HEK293 (cell line): ENCODE measurements at regions not wholly inside any gene's neighbourhood (a gene's known extent, or its start where the extent isn't known, plus 50 kb on each side); places are given as distances from the start of the nearest gene placed in this dataset.

Experiments
- CTCF ChIA-PET: fragments of 350-600 bp; formaldehyde crosslinking; extraction: SDS; loops from one replicate; lab custom pipeline; 2021; ENCODE audit warnings: antibody characterized with exemption; lab: Yijun Ruan, JAX
- POLR2A ChIA-PET: fragments of 300-600 bp; formaldehyde crosslinking; extraction: SDS; loops from one replicate; lab custom pipeline; 2020; ENCODE audit warnings: antibody characterized with exemption, inconsistent platforms; lab: Yijun Ruan, JAX
- H3K27ac ChIP-seq: fragments of 200-500 bp; sonication (Bioruptor generic); 2 replicates; pipeline ENCODE4 v1.5.1; 2014; ENCODE audit warnings: low read depth, low read length, control low read depth, inconsistent platforms; ENCODE audit errors: extremely low read depth
- H3K36me3 ChIP-seq, 2 experiments: fragments of 200-500 bp in 1 of 2; sonication (Bioruptor generic) in 1 of 2; 1 replicate in 1 of 2; 2 replicates in 1 of 2; pipeline ENCODE4 v1.5.1; 2014 to 2017; ENCODE audit warnings: inconsistent platforms in 2 of 2, low read length in 2 of 2; ENCODE audit not compliant: control insufficient read depth in 2 of 2, insufficient read depth in 1 of 2
- H3K4me1 ChIP-seq: fragments of 200-500 bp; sonication (Bioruptor generic); 2 replicates; pipeline ENCODE4 v1.5.1; 2014; ENCODE audit warnings: mild to moderate bottlenecking, low read length, inconsistent platforms; ENCODE audit not compliant: control insufficient read depth, insufficient read depth
- H3K4me3 ChIP-seq: 2 replicates; pipeline ENCODE4 v1.5.1; 2011; ENCODE audit warnings: low read depth, mild to moderate bottlenecking, control low read depth, low read length, moderate library complexity
- H3K9me3 ChIP-seq: fragments of 200-500 bp; sonication (Bioruptor generic); 2 replicates; pipeline ENCODE4 v1.5.1; 2014; ENCODE audit warnings: low read depth, low read length, inconsistent platforms; ENCODE audit not compliant: control insufficient read depth, insufficient read depth
- KLF9 ChIP-seq: fragments of 450-650 bp; formaldehyde crosslinking; IDR thresholded peaks from 2 replicates; pipeline ENCODE4 v1.5.1; 2016; ENCODE audit warnings: missing biosample characterization, missing genetic modification characterization, low read depth
- PRDM6 ChIP-seq: fragments of 450-650 bp; formaldehyde crosslinking; IDR thresholded peaks from 2 replicates; pipeline ENCODE4 v1.5.1; 2017; ENCODE audit warnings: missing biosample characterization, missing genetic modification characterization
- SCRT2 ChIP-seq: fragments of 450-650 bp; formaldehyde crosslinking; IDR thresholded peaks from 2 replicates; pipeline ENCODE4 v1.5.1; 2016; ENCODE audit warnings: missing biosample characterization, missing genetic modification characterization
- ZBTB17 ChIP-seq: fragments of 450-650 bp; formaldehyde crosslinking; IDR thresholded peaks from 2 replicates; pipeline ENCODE4 v1.5.1; 2016; ENCODE audit warnings: missing biosample characterization, missing genetic modification characterization
- ZFP41 ChIP-seq: fragments of 450-650 bp; formaldehyde crosslinking; IDR thresholded peaks from 2 replicates; pipeline ENCODE4 v1.5.1; 2016; ENCODE audit warnings: missing biosample characterization, missing genetic modification characterization, borderline replicate concordance
- ZNF2 ChIP-seq: fragments of 450-650 bp; formaldehyde crosslinking; IDR thresholded peaks from 2 replicates; pipeline ENCODE4 v1.5.1; 2016; ENCODE audit warnings: missing biosample characterization, missing genetic modification characterization
- ZNF26 ChIP-seq: fragments of 450-650 bp; formaldehyde crosslinking; IDR thresholded peaks from 2 replicates; pipeline ENCODE4 v1.5.1; 2016; ENCODE audit warnings: missing biosample characterization, missing genetic modification characterization
- ZNF302 ChIP-seq: fragments of 450-650 bp; formaldehyde crosslinking; IDR thresholded peaks from 2 replicates; pipeline ENCODE4 v1.5.1; 2016; ENCODE audit warnings: missing biosample characterization, missing genetic modification characterization, low read depth
- ZNF621 ChIP-seq: fragments of 450-650 bp; formaldehyde crosslinking; IDR thresholded peaks from 2 replicates; pipeline ENCODE4 v1.5.1; 2017; ENCODE audit warnings: missing biosample characterization, missing genetic modification characterization
- ZNF785 ChIP-seq: fragments of 450-650 bp; formaldehyde crosslinking; IDR thresholded peaks from 2 replicates; pipeline ENCODE4 v1.5.1; 2016; ENCODE audit warnings: missing biosample characterization, missing genetic modification characterization
- ZSCAN18 ChIP-seq: fragments of 450-650 bp; formaldehyde crosslinking; IDR thresholded peaks from 2 replicates; pipeline ENCODE4 v1.5.1; 2016; ENCODE audit warnings: missing biosample characterization, missing genetic modification characterization
- ZSCAN4 ChIP-seq: fragments of 450-650 bp; formaldehyde crosslinking; IDR thresholded peaks from 2 replicates; pipeline ENCODE4 v1.5.1; 2017; ENCODE audit warnings: missing biosample characterization, missing genetic modification characterization
- TF ChIP-seq, protein P1 (sequence below): fragments of 450-650 bp; formaldehyde crosslinking; IDR thresholded peaks from 2 replicates; pipeline ENCODE4 v1.5.1; 2017; ENCODE audit warnings: missing biosample characterization, missing genetic modification characterization
- TF ChIP-seq, protein P2 (sequence below): fragments of 450-650 bp; IDR thresholded peaks from 2 replicates; pipeline ENCODE4 v1.5.1; 2018; ENCODE audit warnings: missing biosample characterization, mild to moderate bottlenecking, missing genetic modification characterization

DNA sequence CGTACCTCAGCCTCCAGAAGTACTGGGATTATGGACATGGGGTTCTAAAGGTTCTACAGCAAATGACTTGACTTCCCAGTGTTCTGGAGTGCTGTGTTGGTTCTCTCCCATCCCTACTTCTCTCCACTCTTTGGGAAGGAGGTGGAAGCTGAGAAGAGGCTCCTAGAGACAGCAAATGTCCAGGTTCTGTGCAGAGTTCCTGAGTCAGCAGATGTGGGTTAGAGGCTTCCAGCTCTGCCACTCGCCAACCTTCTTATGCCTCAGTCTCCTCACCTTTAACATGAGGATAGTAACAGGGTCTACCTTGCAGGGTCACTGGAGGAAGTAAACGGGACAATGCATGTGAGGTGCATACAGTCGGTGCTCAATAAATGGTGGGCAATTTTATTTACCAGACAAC lies 80.5 kb upstream of the VSTM2B start:
- Histone ChIP-seq H3K4me1 (no peaks in the 10 kb centered on the region), H3K36me3 (no peaks in the 10 kb centered on the region; a peak in 1 of 3 replicates), H3K9me3 (no peaks in the 10 kb centered on the region; the same call in none of the 2 replicates), H3K4me3 (no peak overlapping the region), H3K27ac (no peak overlapping the region)
- TF ChIP-seq PRDM6 (tag by site-specific recombination) = no peak
- TF ChIP-seq ZFP41 (tag by site-specific recombination) = no peak
- no peak for TF ChIP-seq SCRT2 (tag by site-specific recombination)
- TF ChIP-seq ZNF785 (tag by site-specific recombination) = no peak
- TF ChIP-seq ZSCAN4 (tag by site-specific recombination) = no peak
- TF ChIP-seq ZNF26 (tag by site-specific recombination) = no peak
- TF ChIP-seq, protein P1, sequence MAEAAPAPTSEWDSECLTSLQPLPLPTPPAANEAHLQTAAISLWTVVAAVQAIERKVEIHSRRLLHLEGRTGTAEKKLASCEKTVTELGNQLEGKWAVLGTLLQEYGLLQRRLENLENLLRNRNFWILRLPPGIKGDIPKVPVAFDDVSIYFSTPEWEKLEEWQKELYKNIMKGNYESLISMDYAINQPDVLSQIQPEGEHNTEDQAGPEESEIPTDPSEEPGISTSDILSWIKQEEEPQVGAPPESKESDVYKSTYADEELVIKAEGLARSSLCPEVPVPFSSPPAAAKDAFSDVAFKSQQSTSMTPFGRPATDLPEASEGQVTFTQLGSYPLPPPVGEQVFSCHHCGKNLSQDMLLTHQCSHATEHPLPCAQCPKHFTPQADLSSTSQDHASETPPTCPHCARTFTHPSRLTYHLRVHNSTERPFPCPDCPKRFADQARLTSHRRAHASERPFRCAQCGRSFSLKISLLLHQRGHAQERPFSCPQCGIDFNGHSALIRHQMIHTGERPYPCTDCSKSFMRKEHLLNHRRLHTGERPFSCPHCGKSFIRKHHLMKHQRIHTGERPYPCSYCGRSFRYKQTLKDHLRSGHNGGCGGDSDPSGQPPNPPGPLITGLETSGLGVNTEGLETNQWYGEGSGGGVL (tag by site-specific recombination) = no peak
- TF ChIP-seq ZNF2 = no peak
- TF ChIP-seq ZBTB17 (tag by site-specific recombination) = no peak
- POLR2A ChIA-PET = no interaction called here
- CTCF ChIA-PET = interaction anchor here (0.7 to 1.5 kb wide), 3 partner anchors 22 to 574 kb away, joined by 3 read pairs; no protein-coding TSS in a partner anchor

- Histone ChIP-seq H3K36me3 (no peaks in the 10 kb centered on the region; a peak in 1 of 3 replicates), H3K4me1 (no peaks in the 10 kb centered on the region), H3K27ac (no peak overlapping the region), H3K9me3 (no peaks in the 10 kb centered on the region; the same call in none of the 2 replicates), H3K4me3 (no peak overlapping the region)
- ChIA-PET POLR2A (interaction anchor here (0.6 kb wide), 1 partner anchor 41 kb away, joined by 3 read pairs; no protein-coding TSS in a partner anchor), CTCF (interaction anchor here (1.4 to 1.5 kb wide), 2 partner anchors 33 to 183 kb away, joined by 3 to 5 read pairs; no protein-coding TSS in a partner anchor)
- TF ChIP-seq ZNF302 (tag by site-specific recombination) (no peak), KLF9 (tag by site-specific recombination) (no peak), ZNF621 (no peak)
- TF ChIP-seq, protein P2, sequence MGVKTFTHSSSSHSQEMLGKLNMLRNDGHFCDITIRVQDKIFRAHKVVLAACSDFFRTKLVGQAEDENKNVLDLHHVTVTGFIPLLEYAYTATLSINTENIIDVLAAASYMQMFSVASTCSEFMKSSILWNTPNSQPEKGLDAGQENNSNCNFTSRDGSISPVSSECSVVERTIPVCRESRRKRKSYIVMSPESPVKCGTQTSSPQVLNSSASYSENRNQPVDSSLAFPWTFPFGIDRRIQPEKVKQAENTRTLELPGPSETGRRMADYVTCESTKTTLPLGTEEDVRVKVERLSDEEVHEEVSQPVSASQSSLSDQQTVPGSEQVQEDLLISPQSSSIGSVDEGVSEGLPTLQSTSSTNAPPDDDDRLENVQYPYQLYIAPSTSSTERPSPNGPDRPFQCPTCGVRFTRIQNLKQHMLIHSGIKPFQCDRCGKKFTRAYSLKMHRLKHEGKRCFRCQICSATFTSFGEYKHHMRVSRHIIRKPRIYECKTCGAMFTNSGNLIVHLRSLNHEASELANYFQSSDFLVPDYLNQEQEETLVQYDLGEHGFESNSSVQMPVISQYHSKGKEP (tag by site-specific recombination) = no peak
Measured at GRCh38 chr19:29446361-29446760, 79.4 kb upstream of the VSTM2B start.

GRCh38 chr19:29448046-29448445 lies 77.7 kb upstream of the VSTM2B start:
- POLR2A ChIA-PET = no interaction called here
- no peak for TF ChIP-seq ZSCAN18 (tag by site-specific recombination)
- TF ChIP-seq, all 188 proteins: peak for 0
- H3K27ac ChIP-seq = no peak overlapping the region
- CTCF ChIA-PET = no interaction called here
- H3K9me3 ChIP-seq = peaks cover under 1% of the 10 kb centered on the region
- H3K4me1 ChIP-seq = no peaks in the 10 kb centered on the region
- H3K4me3 ChIP-seq = no peak overlapping the region
- H3K36me3 ChIP-seq = no peaks in the 10 kb centered on the region; a peak in 1 of 3 replicates
